H1 (cell line): ENCODE measurements at regions not wholly inside any gene's neighbourhood (a gene's known extent, or its start where the extent isn't known, plus 50 kb on each side); places are given as distances from the start of the nearest gene placed in this dataset.

ENCODE experiments used
- CTBP2 ChIP-seq: IDR thresholded peaks from 2 replicates; pipeline ENCODE4 v1.7.0; 2011; ENCODE audit warnings: borderline replicate concordance, mild to moderate bottlenecking, moderate library complexity, mixed read lengths, low read length; ENCODE audit not compliant: insufficient read depth, insufficient read length

- TF ChIP-seq CTBP2, result no peak
Measured at GRCh38 chr15:31866248-31866647, 164.1 kb upstream of the CHRNA7 start (continued).
